HCT116 (cell line): ENCODE measurements at regions not wholly inside any gene's neighbourhood (a gene's known extent, or its start where the extent isn't known, plus 50 kb on each side); places are given as distances from the start of the nearest gene placed in this dataset.

Experiments
- ATAC-seq: fragments of 200-7000 bp; cut with Tn5 transposase; 2 replicates; pipeline ENCODE4 v1.9.1; 2020; ENCODE audit warnings: mild to moderate bottlenecking, moderate library complexity
- BruUV-seq: library from RNA; stranded (reverse); fragments of 400-500 nt; replicated peaks from 2 replicates; lab custom pipeline; 2021; lab: Mats Ljungman, UMichigan
- CTCF ChIA-PET: fragments of 300-600 bp; sonication (Branson Sonifier 250); formaldehyde crosslinking; loops from one replicate; lab custom pipeline; 2021; ENCODE audit warnings: antibody characterized with exemption; lab: Charles Lee
- POLR2A ChIA-PET: fragments of 300-600, 350-600 bp; sonication (Branson Sonifier 250); formaldehyde crosslinking; loops from one replicate; lab custom pipeline; 2021; ENCODE audit warnings: antibody characterized with exemption; lab: Charles Lee
- RAD21 ChIA-PET, 2 experiments: fragments of 300-600 bp; sonication (Branson Sonifier 250); formaldehyde crosslinking; loops; one replicate each; lab custom pipeline; 2023; ENCODE audit warnings: low total read pairs in 2 of 2; ENCODE audit not compliant: uncharacterized antibody in 2 of 2, unreplicated experiment in 2 of 2, low non-redundant PET in 1 of 2; lab: Charles Lee
- DNase-seq: peaks from one replicate; pipeline ENCODE4 v3.0.0-alpha.2; 2010; ENCODE audit warnings: low read depth, low spot score
- H2AFZ ChIP-seq: fragments of 200-600 bp; shearing (Covaris generic), sonication (generic); 2 replicates; pipeline ENCODE4 v1.6.1; 2017; ENCODE audit warnings: low read depth, mixed run types, mixed read lengths, antibody characterized with exemption, low read length; ENCODE audit not compliant: poor library complexity, severe bottlenecking
- H3K27ac ChIP-seq: 2 replicates; pipeline ENCODE4 v1.5.1; 2012; ENCODE audit warnings: low read depth, low read length
- H3K27me3 ChIP-seq: fragments of 200-600 bp; sonication (generic); 2 replicates; pipeline ENCODE4 v1.6.1; 2016; ENCODE audit warnings: mixed run types, low read length, mixed read lengths; ENCODE audit not compliant: insufficient read depth
- H3K36me3 ChIP-seq, 2 experiments: fragments of 200-500 bp in 1 of 2; fragments of 200-600 bp in 1 of 2; sonication (Bioruptor generic) in 1 of 2; sonication (generic) in 1 of 2; 2 replicates each; pipeline versions ENCODE4 v1.5.1 to v1.6.1; 2014 to 2016; ENCODE audit warnings: low read length in 2 of 2, inconsistent platforms in 1 of 2, mixed read lengths in 1 of 2, mixed run types in 1 of 2; ENCODE audit not compliant: insufficient read depth in 2 of 2, control insufficient read depth in 1 of 2
- H3K4me1 ChIP-seq, 2 experiments: fragments of 200-600 bp in 1 of 2; sonication (generic) in 1 of 2; 2 replicates each; pipeline versions ENCODE4 v1.5.1 to v1.6.1; 2012 to 2017; ENCODE audit warnings: low read length in 2 of 2, inconsistent platforms in 1 of 2, mild to moderate bottlenecking in 1 of 2, mixed read lengths in 1 of 2, mixed run types in 1 of 2, moderate library complexity in 1 of 2; ENCODE audit not compliant: insufficient read depth in 2 of 2, control insufficient read depth in 1 of 2
- H3K4me2 ChIP-seq: fragments of 200-600 bp; sonication (generic); 2 replicates; pipeline ENCODE4 v1.6.1; 2017; ENCODE audit warnings: mixed run types, low read length, mixed read lengths
- H3K4me3 ChIP-seq, 2 experiments: fragments of 200-600 bp in 1 of 2; sonication (generic) in 1 of 2; replicated peaks in 1 of 2; 2 replicates each; pipeline ENCODE4 v1.5.1; 2011 to 2016; ENCODE audit warnings: low read length in 2 of 2, control low read depth in 1 of 2, low read depth in 1 of 2, mild to moderate bottlenecking in 1 of 2, mixed read lengths in 1 of 2, mixed run types in 1 of 2
- H3K79me2 ChIP-seq: fragments of 200-600 bp; sonication (generic); 2 replicates; pipeline ENCODE4 v1.6.1; 2017; ENCODE audit warnings: mild to moderate bottlenecking, mixed run types, low read length, moderate library complexity, mixed read lengths; ENCODE audit not compliant: insufficient read depth
- H3K9ac ChIP-seq: fragments of 200-600 bp; sonication (generic); 2 replicates; pipeline ENCODE4 v1.6.1; 2016; ENCODE audit warnings: low read length, mixed read lengths
- H3K9me2 ChIP-seq: fragments of 200-600 bp; sonication (generic), shearing (Covaris generic); 2 replicates; pipeline ENCODE4 v1.6.1; 2017; ENCODE audit warnings: mixed run types, mild to moderate bottlenecking, moderate library complexity; ENCODE audit not compliant: insufficient read depth
- H3K9me3 ChIP-seq, 2 experiments: fragments of 200-500 bp in 1 of 2; fragments of 200-600 bp in 1 of 2; sonication (Bioruptor generic) in 1 of 2; sonication (generic) in 1 of 2; 2 replicates each; pipeline ENCODE4 v1.6.1; 2014 to 2017; ENCODE audit warnings: low read length in 2 of 2, mixed read lengths in 2 of 2, inconsistent platforms in 1 of 2, low read depth in 1 of 2, mild to moderate bottlenecking in 1 of 2, mixed run types in 1 of 2, moderate library complexity in 1 of 2; ENCODE audit not compliant: control insufficient read depth in 1 of 2, insufficient read depth in 1 of 2
- H4K20me1 ChIP-seq: fragments of 200-600 bp; sonication (generic), shearing (Covaris generic); 2 replicates; pipeline ENCODE4 v1.6.1; 2017; ENCODE audit warnings: mixed run types, mild to moderate bottlenecking, moderate library complexity; ENCODE audit not compliant: insufficient read depth
- CBX3 ChIP-seq: IDR thresholded peaks from 2 replicates; pipeline ENCODE4 v1.6.1; 2012; ENCODE audit warnings: low read depth
- CEBPB ChIP-seq: IDR thresholded peaks from 2 replicates; pipeline ENCODE4 v1.6.1; 2012; ENCODE audit warnings: low read depth
- EGR1 ChIP-seq: IDR thresholded peaks from 2 replicates; pipeline ENCODE4 v1.6.1; 2012; ENCODE audit warnings: low read depth
- EZH2 ChIP-seq: fragments of 200-600 bp; sonication (generic); IDR thresholded peaks from 2 replicates; pipeline ENCODE4 v1.6.1; 2017; ENCODE audit warnings: antibody characterized with exemption, mixed run types
- EZH2phosphoT487 ChIP-seq: fragments of 200-600 bp; IDR thresholded peaks from 2 replicates; pipeline ENCODE4 v1.6.1; 2018; ENCODE audit warnings: antibody characterized with exemption, borderline replicate concordance
- FOSL1 ChIP-seq: IDR thresholded peaks from 2 replicates; pipeline ENCODE4 v1.6.1; 2012; ENCODE audit warnings: low read depth
- POLR2A ChIP-seq: IDR thresholded peaks from 2 replicates; pipeline ENCODE4 v1.7.0; 2011; ENCODE audit warnings: borderline replicate concordance; ENCODE audit not compliant: insufficient read depth, insufficient read length; ENCODE audit errors: extremely low read depth
- POLR2AphosphoS5 ChIP-seq: IDR thresholded peaks from 2 replicates; pipeline ENCODE4 v1.6.1; 2011; ENCODE audit warnings: mild to moderate bottlenecking, low read depth, low read length, moderate library complexity
- RAD21 ChIP-seq: IDR thresholded peaks from 2 replicates; pipeline ENCODE4 v1.6.1; 2012; ENCODE audit warnings: low read depth, mild to moderate bottlenecking
- SIN3A ChIP-seq: IDR thresholded peaks from 2 replicates; pipeline ENCODE4 v1.6.1; 2012; ENCODE audit warnings: low read depth
- SP1 ChIP-seq: IDR thresholded peaks from 2 replicates; pipeline ENCODE4 v1.6.1; 2012; ENCODE audit warnings: low read depth
- TCF7L2 ChIP-seq: IDR thresholded peaks from 2 replicates; pipeline ENCODE4 v1.7.0; 2011; ENCODE audit warnings: borderline replicate concordance, inconsistent platforms; ENCODE audit not compliant: insufficient read depth, insufficient read length; ENCODE audit errors: extremely low read depth
- YY1 ChIP-seq: IDR thresholded peaks from 2 replicates; pipeline ENCODE4 v1.6.1; 2011; ENCODE audit warnings: low read length, low read depth, moderate library complexity, mild to moderate bottlenecking; ENCODE audit not compliant: insufficient replicate concordance; ENCODE audit errors: extremely low read depth
- ZFX ChIP-seq: fragments of 450-650 bp; IDR thresholded peaks from 2 replicates; pipeline ENCODE4 v1.6.1; 2017
- ZNF274 ChIP-seq: fragments of 200-500 bp; sonication (Bioruptor generic); IDR thresholded peaks from 2 replicates; pipeline ENCODE4 v1.6.1; 2014; ENCODE audit warnings: mild to moderate bottlenecking, low read depth, low read length, inconsistent platforms
- intact Hi-C: fragments of 100-400 bp; cut with micrococcal nuclease; formaldehyde crosslinking; loops from 2 replicates; pipeline ENCODE4 v1.10.0; 2022
- TF ChIP-seq, protein P1 (sequence below): IDR thresholded peaks from 2 replicates; pipeline ENCODE4 v1.6.1; 2012
- TF ChIP-seq, protein P2 (sequence below), 3 experiments: fragments of 200-600 bp in 1 of 3; sonication (generic) in 1 of 3; IDR thresholded peaks in 2 of 3; conservative IDR thresholded peaks in 1 of 3; 2 replicates each; pipeline ENCODE4 v1.5.1; 2012 to 2017; ENCODE audit warnings: low read depth in 2 of 3, low read length in 2 of 3, antibody characterized with exemption in 1 of 3, borderline replicate concordance in 1 of 3, control low read depth in 1 of 3, mild to moderate bottlenecking in 1 of 3, mixed read lengths in 1 of 3, mixed run types in 1 of 3, moderate library complexity in 1 of 3; ENCODE audit not compliant: insufficient read depth in 1 of 3
- TF ChIP-seq, protein P3 (sequence below): IDR thresholded peaks from 2 replicates; pipeline ENCODE4 v1.6.1; 2012
- TF ChIP-seq, protein P4 (sequence below): IDR thresholded peaks from 2 replicates; pipeline ENCODE4 v1.6.1; 2011; ENCODE audit warnings: mild to moderate bottlenecking, low read length, moderate library complexity; ENCODE audit not compliant: insufficient replicate concordance; ENCODE audit errors: extremely low read depth
- TF ChIP-seq, protein P5 (sequence below): IDR thresholded peaks from 2 replicates; pipeline ENCODE4 v1.6.1; 2012; ENCODE audit warnings: low read depth

DNA sequence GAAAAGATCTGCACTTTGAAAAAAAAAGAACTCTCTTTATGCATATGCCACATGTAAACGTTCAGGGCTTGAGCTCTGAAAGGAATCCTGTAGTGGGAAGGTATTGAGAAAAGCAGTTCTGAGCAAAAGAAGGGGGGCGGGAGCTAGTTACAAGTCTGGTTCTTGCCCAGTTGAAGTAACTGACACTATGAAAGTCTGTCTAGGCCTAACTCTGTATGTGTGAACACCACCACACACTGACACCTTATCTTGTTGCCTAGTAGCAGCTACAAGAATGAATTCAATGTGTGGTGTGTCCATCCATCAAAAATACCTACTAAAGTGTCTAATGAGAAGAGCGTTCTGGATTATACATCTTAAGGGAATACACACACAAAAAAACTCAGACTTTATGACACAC is 820.6 kb downstream of the DIAPH3 start:
- no peak overlapping the region for H2AFZ ChIP-seq

More for the DNA sequence above, 820.6 kb downstream of the DIAPH3 start:
- BruUV-seq: no TSS peak
- ATAC-seq (no peak), DNase-seq (no peak)
- POLR2A ChIA-PET: no interaction called here
- H3K27ac ChIP-seq: no peak overlapping the region
- peaks cover 0 to 11% of the 10 kb centered on the region in 2 experiments; a peak in 1 of 4 replicates for H3K9me3 ChIP-seq
- H3K79me2 ChIP-seq: no peaks in the 10 kb centered on the region
- H3K4me2 ChIP-seq: no peak overlapping the region
- RAD21 ChIA-PET: no interaction called here
- intact Hi-C loops: no loop called here
- no peaks in the 10 kb centered on the region for H3K27me3 ChIP-seq
- H3K9ac ChIP-seq: no peak overlapping the region
- H3K36me3 ChIP-seq: no peaks in the 10 kb centered on the region
- no peaks in the 10 kb centered on the region for H3K9me2 ChIP-seq
- no peaks in the 10 kb centered on the region for H4K20me1 ChIP-seq
- CTCF ChIA-PET: no interaction called here
- TF ChIP-seq POLR2A (no peak), SIN3A (no peak), YY1 (no peak), EZH2 (no peak), CBX3 (no peak), EZH2phosphoT487 (no peak), RAD21 (no peak), ZNF274 (no peak), EGR1 (no peak), CEBPB (no peak), POLR2AphosphoS5 (no peak), ZFX (no peak), TCF7L2 (no peak), SP1 (no peak), FOSL1 (no peak)
- TF ChIP-seq, protein P1, sequence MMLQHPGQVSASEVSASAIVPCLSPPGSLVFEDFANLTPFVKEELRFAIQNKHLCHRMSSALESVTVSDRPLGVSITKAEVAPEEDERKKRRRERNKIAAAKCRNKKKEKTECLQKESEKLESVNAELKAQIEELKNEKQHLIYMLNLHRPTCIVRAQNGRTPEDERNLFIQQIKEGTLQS: no peak
- TF ChIP-seq, protein P2, sequence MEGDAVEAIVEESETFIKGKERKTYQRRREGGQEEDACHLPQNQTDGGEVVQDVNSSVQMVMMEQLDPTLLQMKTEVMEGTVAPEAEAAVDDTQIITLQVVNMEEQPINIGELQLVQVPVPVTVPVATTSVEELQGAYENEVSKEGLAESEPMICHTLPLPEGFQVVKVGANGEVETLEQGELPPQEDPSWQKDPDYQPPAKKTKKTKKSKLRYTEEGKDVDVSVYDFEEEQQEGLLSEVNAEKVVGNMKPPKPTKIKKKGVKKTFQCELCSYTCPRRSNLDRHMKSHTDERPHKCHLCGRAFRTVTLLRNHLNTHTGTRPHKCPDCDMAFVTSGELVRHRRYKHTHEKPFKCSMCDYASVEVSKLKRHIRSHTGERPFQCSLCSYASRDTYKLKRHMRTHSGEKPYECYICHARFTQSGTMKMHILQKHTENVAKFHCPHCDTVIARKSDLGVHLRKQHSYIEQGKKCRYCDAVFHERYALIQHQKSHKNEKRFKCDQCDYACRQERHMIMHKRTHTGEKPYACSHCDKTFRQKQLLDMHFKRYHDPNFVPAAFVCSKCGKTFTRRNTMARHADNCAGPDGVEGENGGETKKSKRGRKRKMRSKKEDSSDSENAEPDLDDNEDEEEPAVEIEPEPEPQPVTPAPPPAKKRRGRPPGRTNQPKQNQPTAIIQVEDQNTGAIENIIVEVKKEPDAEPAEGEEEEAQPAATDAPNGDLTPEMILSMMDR (IDR thresholded peaks at IDR 0.05 in 2 of 3, conservative IDR thresholded peaks at IDR 0.05 in 1 of 3; ENCODE audit: borderline replicate concordance in 1 of 3, insufficient read depth in 1 of 3, low read depth in 2 of 3, low read length in 2 of 3): no peak
- TF ChIP-seq, protein P3, sequence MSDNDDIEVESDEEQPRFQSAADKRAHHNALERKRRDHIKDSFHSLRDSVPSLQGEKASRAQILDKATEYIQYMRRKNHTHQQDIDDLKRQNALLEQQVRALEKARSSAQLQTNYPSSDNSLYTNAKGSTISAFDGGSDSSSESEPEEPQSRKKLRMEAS: no peak
- TF ChIP-seq, protein P4, sequence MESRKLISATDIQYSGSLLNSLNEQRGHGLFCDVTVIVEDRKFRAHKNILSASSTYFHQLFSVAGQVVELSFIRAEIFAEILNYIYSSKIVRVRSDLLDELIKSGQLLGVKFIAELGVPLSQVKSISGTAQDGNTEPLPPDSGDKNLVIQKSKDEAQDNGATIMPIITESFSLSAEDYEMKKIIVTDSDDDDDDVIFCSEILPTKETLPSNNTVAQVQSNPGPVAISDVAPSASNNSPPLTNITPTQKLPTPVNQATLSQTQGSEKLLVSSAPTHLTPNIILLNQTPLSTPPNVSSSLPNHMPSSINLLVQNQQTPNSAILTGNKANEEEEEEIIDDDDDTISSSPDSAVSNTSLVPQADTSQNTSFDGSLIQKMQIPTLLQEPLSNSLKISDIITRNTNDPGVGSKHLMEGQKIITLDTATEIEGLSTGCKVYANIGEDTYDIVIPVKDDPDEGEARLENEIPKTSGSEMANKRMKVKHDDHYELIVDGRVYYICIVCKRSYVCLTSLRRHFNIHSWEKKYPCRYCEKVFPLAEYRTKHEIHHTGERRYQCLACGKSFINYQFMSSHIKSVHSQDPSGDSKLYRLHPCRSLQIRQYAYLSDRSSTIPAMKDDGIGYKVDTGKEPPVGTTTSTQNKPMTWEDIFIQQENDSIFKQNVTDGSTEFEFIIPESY: no peak
- TF ChIP-seq, protein P5, sequence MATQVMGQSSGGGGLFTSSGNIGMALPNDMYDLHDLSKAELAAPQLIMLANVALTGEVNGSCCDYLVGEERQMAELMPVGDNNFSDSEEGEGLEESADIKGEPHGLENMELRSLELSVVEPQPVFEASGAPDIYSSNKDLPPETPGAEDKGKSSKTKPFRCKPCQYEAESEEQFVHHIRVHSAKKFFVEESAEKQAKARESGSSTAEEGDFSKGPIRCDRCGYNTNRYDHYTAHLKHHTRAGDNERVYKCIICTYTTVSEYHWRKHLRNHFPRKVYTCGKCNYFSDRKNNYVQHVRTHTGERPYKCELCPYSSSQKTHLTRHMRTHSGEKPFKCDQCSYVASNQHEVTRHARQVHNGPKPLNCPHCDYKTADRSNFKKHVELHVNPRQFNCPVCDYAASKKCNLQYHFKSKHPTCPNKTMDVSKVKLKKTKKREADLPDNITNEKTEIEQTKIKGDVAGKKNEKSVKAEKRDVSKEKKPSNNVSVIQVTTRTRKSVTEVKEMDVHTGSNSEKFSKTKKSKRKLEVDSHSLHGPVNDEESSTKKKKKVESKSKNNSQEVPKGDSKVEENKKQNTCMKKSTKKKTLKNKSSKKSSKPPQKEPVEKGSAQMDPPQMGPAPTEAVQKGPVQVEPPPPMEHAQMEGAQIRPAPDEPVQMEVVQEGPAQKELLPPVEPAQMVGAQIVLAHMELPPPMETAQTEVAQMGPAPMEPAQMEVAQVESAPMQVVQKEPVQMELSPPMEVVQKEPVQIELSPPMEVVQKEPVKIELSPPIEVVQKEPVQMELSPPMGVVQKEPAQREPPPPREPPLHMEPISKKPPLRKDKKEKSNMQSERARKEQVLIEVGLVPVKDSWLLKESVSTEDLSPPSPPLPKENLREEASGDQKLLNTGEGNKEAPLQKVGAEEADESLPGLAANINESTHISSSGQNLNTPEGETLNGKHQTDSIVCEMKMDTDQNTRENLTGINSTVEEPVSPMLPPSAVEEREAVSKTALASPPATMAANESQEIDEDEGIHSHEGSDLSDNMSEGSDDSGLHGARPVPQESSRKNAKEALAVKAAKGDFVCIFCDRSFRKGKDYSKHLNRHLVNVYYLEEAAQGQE: no peak
- no peaks in the 10 kb centered on the region for H3K4me1 ChIP-seq
- H3K4me3 ChIP-seq: no peak overlapping the region
